NT2/D1 (cell line): ENCODE measurements at regions not wholly inside any gene's neighbourhood (a gene's known extent, or its start where the extent isn't known, plus 50 kb on each side); places are given as distances from the start of the nearest gene placed in this dataset.

ENCODE experiments used
- DNase-seq: peaks from one replicate; pipeline ENCODE4 v3.0.0-alpha.2; 2011; ENCODE audit warnings: low read depth, low spot score
- H3K27me3 ChIP-seq: 2 replicates; pipeline ENCODE4 v1.6.0; 2011; ENCODE audit warnings: mild to moderate bottlenecking; ENCODE audit not compliant: insufficient read length, insufficient read depth
- H3K36me3 ChIP-seq: 2 replicates; pipeline ENCODE4 v1.6.1; 2011; ENCODE audit warnings: mild to moderate bottlenecking, low read length, mixed read lengths; ENCODE audit not compliant: insufficient read depth, insufficient read length
- H3K4me1 ChIP-seq: 2 replicates; pipeline ENCODE4 v1.5.1; 2011; ENCODE audit not compliant: insufficient read depth, insufficient read length
- H3K4me3 ChIP-seq: 2 replicates; pipeline ENCODE4 v1.5.1; 2011; ENCODE audit warnings: low read depth; ENCODE audit not compliant: insufficient read length
- H3K9ac ChIP-seq: 2 replicates; pipeline ENCODE4 v1.6.0; 2011; ENCODE audit warnings: low read depth; ENCODE audit not compliant: insufficient read length
- H3K9me3 ChIP-seq: 2 replicates; pipeline ENCODE4 v1.5.1; 2011; ENCODE audit warnings: mild to moderate bottlenecking, low read length; ENCODE audit not compliant: insufficient read depth
- SUZ12 ChIP-seq: IDR thresholded peaks from 2 replicates; pipeline ENCODE4 v1.6.1; 2011; ENCODE audit not compliant: insufficient read length, insufficient read depth; ENCODE audit errors: extremely low read depth
- YY1 ChIP-seq: IDR thresholded peaks from 2 replicates; pipeline ENCODE4 v1.6.1; 2011; ENCODE audit not compliant: insufficient read length, insufficient read depth
- ZNF274 ChIP-seq: IDR thresholded peaks from 2 replicates; pipeline ENCODE4 v1.6.1; 2011; ENCODE audit warnings: mild to moderate bottlenecking, low read depth, low read length

- no peaks in the 10 kb centered on the region for H3K9me3 ChIP-seq
- no peak overlapping the region for H3K9ac ChIP-seq
- H3K27me3 ChIP-seq, result no peaks in the 10 kb centered on the region
- H3K4me1 ChIP-seq, result no peaks in the 10 kb centered on the region
- TF ChIP-seq YY1, result no peak
- TF ChIP-seq SUZ12, result no peak
- no peak for TF ChIP-seq ZNF274
- DNase-seq, result no peak
- no peak overlapping the region for H3K4me3 ChIP-seq
- no peaks in the 10 kb centered on the region for H3K36me3 ChIP-seq
Measured at GRCh38 chr2:156841321-156841720, 405.1 kb downstream of the GPD2 start.

DNA sequence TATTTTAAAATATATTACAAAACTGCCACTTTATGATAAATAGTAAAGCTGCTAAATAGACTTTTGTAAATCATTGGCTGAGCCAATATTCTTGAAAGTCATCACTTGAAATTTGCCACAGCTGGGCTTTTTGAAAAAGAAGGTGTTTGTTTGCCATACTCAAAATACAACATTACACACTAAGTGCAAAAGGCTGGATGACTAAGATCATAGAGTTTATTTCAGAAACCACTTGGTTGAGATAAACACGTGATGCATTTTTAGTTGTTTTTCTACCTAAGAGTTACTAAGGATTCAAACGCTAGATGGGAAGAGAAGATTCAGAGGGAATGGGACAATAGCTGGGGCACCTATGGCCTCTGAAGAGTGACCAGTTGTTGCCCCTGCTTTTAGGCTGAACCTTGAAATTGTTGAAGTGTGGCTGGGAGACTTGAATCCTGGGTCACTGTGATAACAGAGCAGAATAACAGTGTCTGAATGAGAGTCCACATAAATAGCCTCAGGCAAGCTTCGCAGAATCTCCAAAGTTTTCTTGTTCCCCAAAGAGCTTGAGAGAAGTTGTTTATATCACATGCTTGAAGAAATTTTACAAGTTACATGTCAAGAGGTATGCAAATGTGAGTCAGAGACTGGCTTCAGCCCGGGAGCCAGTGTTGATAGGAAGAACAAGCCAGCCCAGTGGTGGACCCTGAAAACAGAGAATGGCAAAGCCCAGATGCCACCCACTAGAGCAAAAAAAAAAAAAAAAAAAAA is 409.8 kb downstream of the GPD2 start:
- Histone ChIP-seq H3K4me3 (no peak overlapping the region), H3K9me3 (no peaks in the 10 kb centered on the region), H3K27me3 (no peaks in the 10 kb centered on the region), H3K4me1 (no peaks in the 10 kb centered on the region), H3K36me3 (no peaks in the 10 kb centered on the region), H3K9ac (no peak overlapping the region)
- DNase-seq, result no peak
- no peak for TF ChIP-seq ZNF274
- no peak for TF ChIP-seq YY1
- no peak for TF ChIP-seq SUZ12

DNA sequence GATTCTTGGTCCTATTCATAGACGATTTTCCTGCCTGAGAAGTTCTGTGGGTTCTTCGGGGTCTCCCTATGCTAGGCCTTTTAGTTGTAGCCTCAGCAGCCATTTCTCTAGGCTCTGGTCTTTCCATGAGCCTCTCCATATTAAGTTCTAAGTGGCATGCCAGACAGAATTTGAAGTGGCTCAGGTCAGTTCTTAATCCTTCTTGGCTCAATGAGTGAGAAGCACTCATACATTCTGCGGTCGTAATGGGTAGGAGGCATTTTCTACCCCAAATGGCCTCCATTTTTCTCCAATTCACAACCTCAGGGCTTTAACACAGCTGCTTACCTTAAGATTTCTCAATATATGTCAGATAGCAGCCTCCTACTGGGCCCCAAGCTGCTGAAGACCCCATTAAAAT is 405.3 kb upstream of the GALNT5 start:
- H3K4me3 ChIP-seq, result no peak overlapping the region
- no peak overlapping the region for H3K9ac ChIP-seq
- no peaks in the 10 kb centered on the region for H3K36me3 ChIP-seq
- no peak for DNase-seq
- H3K9me3 ChIP-seq, result no peaks in the 10 kb centered on the region
- TF ChIP-seq ZNF274, result no peak
- TF ChIP-seq YY1, result no peak
- TF ChIP-seq SUZ12, result no peak
- H3K27me3 ChIP-seq, result no peaks in the 10 kb centered on the region
- H3K4me1 ChIP-seq, result no peaks in the 10 kb centered on the region

- DNase-seq, result no peak
- TF ChIP-seq ZNF274 (no peak), SUZ12 (no peak), YY1 (no peak)
- Histone ChIP-seq H3K9ac (no peak overlapping the region), H3K4me1 (no peaks in the 10 kb centered on the region), H3K27me3 (no peaks in the 10 kb centered on the region), H3K9me3 (no peaks in the 10 kb centered on the region), H3K4me3 (no peak overlapping the region), H3K36me3 (no peaks in the 10 kb centered on the region)
Measured at GRCh38 chr2:156852681-156853080, 404.8 kb upstream of the GALNT5 start.

DNA sequence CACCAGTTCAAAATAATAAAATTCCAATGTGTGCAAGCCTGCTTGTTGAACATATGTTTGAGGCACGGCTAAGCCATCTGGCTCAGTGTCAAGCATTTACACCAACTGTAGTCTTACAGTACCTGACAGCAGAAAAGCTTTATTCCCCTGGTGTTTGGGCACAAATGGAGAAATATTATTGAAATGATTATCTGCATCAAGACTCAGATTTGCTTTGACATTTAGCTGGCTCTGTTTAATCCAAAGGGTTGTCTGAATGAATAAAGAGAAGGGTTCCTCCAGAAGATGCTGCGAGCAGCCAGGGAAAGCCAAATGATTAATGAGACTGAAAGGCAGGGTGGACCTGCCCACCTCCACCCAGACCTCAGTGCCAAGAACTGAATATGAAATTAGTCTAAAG is 393.2 kb upstream of the GALNT5 start:
- TF ChIP-seq SUZ12 (no peak), YY1 (no peak), ZNF274 (no peak)
- DNase-seq, result no peak
- Histone ChIP-seq H3K4me3 (no peak overlapping the region), H3K36me3 (no peaks in the 10 kb centered on the region), H3K4me1 (no peaks in the 10 kb centered on the region), H3K9ac (no peak overlapping the region), H3K9me3 (no peaks in the 10 kb centered on the region), H3K27me3 (no peaks in the 10 kb centered on the region)

GRCh38 chr2:156864753-156865152 is 392.8 kb upstream of the GALNT5 start:
- no peaks in the 10 kb centered on the region for H3K9me3 ChIP-seq
- H3K27me3 ChIP-seq, result no peaks in the 10 kb centered on the region
- no peak overlapping the region for H3K9ac ChIP-seq
- H3K4me1 ChIP-seq, result no peaks in the 10 kb centered on the region
- DNase-seq, result no peak
- H3K4me3 ChIP-seq, result no peak overlapping the region
- TF ChIP-seq ZNF274 (no peak), YY1 (no peak), SUZ12 (no peak)
- no peaks in the 10 kb centered on the region for H3K36me3 ChIP-seq

GRCh38 chr2:156867201-156867600 is 390.3 kb upstream of the GALNT5 start:
- H3K4me3 ChIP-seq, result no peak overlapping the region
- H3K9ac ChIP-seq, result no peak overlapping the region
- no peaks in the 10 kb centered on the region for H3K36me3 ChIP-seq
- no peak for TF ChIP-seq YY1
- no peak for TF ChIP-seq SUZ12
- no peak for TF ChIP-seq ZNF274
- no peaks in the 10 kb centered on the region for H3K4me1 ChIP-seq
- H3K9me3 ChIP-seq, result no peaks in the 10 kb centered on the region
- no peaks in the 10 kb centered on the region for H3K27me3 ChIP-seq
- no peak for DNase-seq
